Liver (tissue), 8 donors: ENCODE measurements at regions not wholly inside any gene's neighbourhood (a gene's known extent, or its start where the extent isn't known, plus 50 kb on each side); places are given as distances from the start of the nearest gene placed in this dataset.

Experiments used
- DNase-seq: peaks from one replicate; pipeline ENCODE4 v3.0.0-alpha.2; 2017; ENCODE audit warnings: low spot score
- H3K27ac ChIP-seq, 2 donors: one replicate each; pipeline ENCODE4 v1.7.0; 2013; ENCODE audit warnings: inconsistent platforms in 2 of 2, low read length in 2 of 2, control low read depth in 1 of 2, low read depth in 1 of 2, mild to moderate bottlenecking in 1 of 2
- H3K27me3 ChIP-seq, 4 donors: one replicate each; pipeline versions ENCODE4 v1.6.1 to v1.7.0; 2013; ENCODE audit warnings: low read length in 3 of 4, inconsistent platforms in 1 of 4, mild to moderate bottlenecking in 1 of 4, moderate library complexity in 1 of 4; ENCODE audit not compliant: control insufficient read depth in 4 of 4, insufficient read depth in 4 of 4
- H3K36me3 ChIP-seq, 4 donors: one replicate each; pipeline versions ENCODE4 v1.6.1 to v1.7.0; 2013; ENCODE audit warnings: low read length in 3 of 4, mild to moderate bottlenecking in 3 of 4, low read depth in 1 of 4, moderate library complexity in 1 of 4; ENCODE audit not compliant: control insufficient read depth in 4 of 4, insufficient read depth in 3 of 4
- H3K4me1 ChIP-seq, 4 donors: one replicate each; pipeline versions ENCODE4 v1.6.1 to v1.7.0; 2013; ENCODE audit warnings: low read length in 3 of 4, mild to moderate bottlenecking in 3 of 4, moderate library complexity in 1 of 4; ENCODE audit not compliant: control insufficient read depth in 4 of 4, insufficient read depth in 4 of 4
- H3K4me3 ChIP-seq, 3 donors: one replicate each; pipeline versions ENCODE4 v1.6.1 to v1.7.0; 2013; ENCODE audit warnings: low read length in 3 of 3, control low read depth in 1 of 3, low read depth in 1 of 3, mild to moderate bottlenecking in 1 of 3
- H3K9ac ChIP-seq, 2 donors: one replicate each; pipeline ENCODE4 v1.7.0; 2013; ENCODE audit warnings: low read length in 2 of 2, mild to moderate bottlenecking in 2 of 2, moderate library complexity in 2 of 2, control low read depth in 1 of 2, low read depth in 1 of 2
- H3K9me3 ChIP-seq, 4 donors: one replicate each; pipeline versions ENCODE4 v1.6.1 to v1.7.0; 2013; ENCODE audit warnings: low read length in 3 of 4; ENCODE audit not compliant: control insufficient read depth in 4 of 4
- FOXA1 ChIP-seq: IDR thresholded peaks from 2 replicates; pipeline ENCODE4 v1.6.1; 2016; ENCODE audit warnings: antibody characterized with exemption
- FOXA2 ChIP-seq: IDR thresholded peaks from 2 replicates; pipeline ENCODE4 v1.6.1; 2016; ENCODE audit warnings: antibody characterized with exemption
- GABPA ChIP-seq, 2 donors: IDR thresholded peaks in 1 of 2; conservative IDR thresholded peaks in 1 of 2; 2 replicates each; pipeline ENCODE4 v1.6.1; 2016; ENCODE audit warnings: antibody characterized with exemption in 2 of 2, mild to moderate bottlenecking in 1 of 2, moderate library complexity in 1 of 2
- HNF4A ChIP-seq, 2 donors: conservative IDR thresholded peaks; 2 replicates each; pipeline ENCODE4 v1.6.1; 2016; ENCODE audit warnings: antibody characterized with exemption in 2 of 2, mild to moderate bottlenecking in 2 of 2
- JUND ChIP-seq, 2 donors: IDR thresholded peaks; 2 replicates each; pipeline ENCODE4 v1.6.1; 2016; ENCODE audit warnings: antibody characterized with exemption in 2 of 2
- NR2F2 ChIP-seq: IDR thresholded peaks from 2 replicates; pipeline ENCODE4 v1.6.1; 2016; ENCODE audit warnings: antibody characterized with exemption
- RAD21 ChIP-seq, 2 donors: IDR thresholded peaks; 2 replicates each; pipeline ENCODE4 v1.6.1; 2016; ENCODE audit warnings: antibody characterized with exemption in 2 of 2, mild to moderate bottlenecking in 2 of 2
- RXRA ChIP-seq, 2 donors: IDR thresholded peaks; 2 replicates each; pipeline ENCODE4 v1.6.1; 2017 to 2018; ENCODE audit warnings: antibody characterized with exemption in 2 of 2, mild to moderate bottlenecking in 1 of 2
- SP1 ChIP-seq: IDR thresholded peaks from 2 replicates; pipeline ENCODE4 v1.6.1; 2018; ENCODE audit warnings: antibody characterized with exemption, mild to moderate bottlenecking
- TAF1 ChIP-seq: conservative IDR thresholded peaks from 2 replicates; pipeline ENCODE4 v1.6.1; 2016; ENCODE audit warnings: antibody characterized with exemption, mild to moderate bottlenecking
- WGBS: extraction: QIAGEN DNeasy Blood & Tissue Kit; methylation state at CpG from one replicate; pipeline ENCODE4 v1.1.7; 2013; 5-methylcytosine and 5-hydroxymethylcytosine counted together
- TF ChIP-seq, protein P1 (sequence below): fragments of 150-350 bp; IDR thresholded peaks from 2 replicates; pipeline ENCODE4 v1.5.1; 2017; ENCODE audit warnings: improper control_type of control experiment, low read depth, low read length; ENCODE audit not compliant: missing input control
- TF ChIP-seq, protein P2 (sequence below): IDR thresholded peaks from 2 replicates; pipeline ENCODE4 v1.6.1; 2016; ENCODE audit warnings: antibody characterized with exemption
- TF ChIP-seq, protein P3 (sequence below): IDR thresholded peaks from 2 replicates; pipeline ENCODE4 v1.6.1; 2016; ENCODE audit warnings: antibody characterized with exemption, mild to moderate bottlenecking
- TF ChIP-seq, protein P4 (sequence below): IDR thresholded peaks from 2 replicates; pipeline ENCODE4 v1.6.1; 2016; ENCODE audit warnings: antibody characterized with exemption
- donor health status: healthy.
- donor health status: healthy.
- donor health status: healthy.
- donor health status: healthy.
- donor health status: healthy.

DNA sequence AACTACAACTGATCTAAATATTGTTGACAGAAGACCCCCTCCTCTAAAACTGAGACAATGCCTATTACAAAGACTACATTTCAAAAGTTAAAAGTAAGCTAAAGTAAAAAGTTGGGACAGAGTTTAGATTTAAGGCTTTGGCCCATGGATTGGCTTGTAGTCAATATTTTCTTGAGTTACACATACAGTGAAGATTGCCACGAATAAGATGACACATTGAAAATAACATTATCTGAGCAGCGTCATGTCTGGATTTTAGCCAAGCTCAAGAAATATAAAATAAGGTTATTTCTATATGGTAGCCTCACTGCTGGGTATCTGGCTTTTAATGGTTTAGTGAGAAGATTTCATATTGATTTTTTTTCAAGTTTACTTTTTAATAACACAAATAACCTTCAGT lies 266.2 kb upstream of the LDB2 start (continued):
- TF ChIP-seq, protein P1, sequence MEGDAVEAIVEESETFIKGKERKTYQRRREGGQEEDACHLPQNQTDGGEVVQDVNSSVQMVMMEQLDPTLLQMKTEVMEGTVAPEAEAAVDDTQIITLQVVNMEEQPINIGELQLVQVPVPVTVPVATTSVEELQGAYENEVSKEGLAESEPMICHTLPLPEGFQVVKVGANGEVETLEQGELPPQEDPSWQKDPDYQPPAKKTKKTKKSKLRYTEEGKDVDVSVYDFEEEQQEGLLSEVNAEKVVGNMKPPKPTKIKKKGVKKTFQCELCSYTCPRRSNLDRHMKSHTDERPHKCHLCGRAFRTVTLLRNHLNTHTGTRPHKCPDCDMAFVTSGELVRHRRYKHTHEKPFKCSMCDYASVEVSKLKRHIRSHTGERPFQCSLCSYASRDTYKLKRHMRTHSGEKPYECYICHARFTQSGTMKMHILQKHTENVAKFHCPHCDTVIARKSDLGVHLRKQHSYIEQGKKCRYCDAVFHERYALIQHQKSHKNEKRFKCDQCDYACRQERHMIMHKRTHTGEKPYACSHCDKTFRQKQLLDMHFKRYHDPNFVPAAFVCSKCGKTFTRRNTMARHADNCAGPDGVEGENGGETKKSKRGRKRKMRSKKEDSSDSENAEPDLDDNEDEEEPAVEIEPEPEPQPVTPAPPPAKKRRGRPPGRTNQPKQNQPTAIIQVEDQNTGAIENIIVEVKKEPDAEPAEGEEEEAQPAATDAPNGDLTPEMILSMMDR = no peak
- TF ChIP-seq JUND (IDR thresholded peaks at IDR 0.05) (no peak), RXRA (IDR thresholded peaks at IDR 0.05) (no peak)
- TF ChIP-seq, protein P2, sequence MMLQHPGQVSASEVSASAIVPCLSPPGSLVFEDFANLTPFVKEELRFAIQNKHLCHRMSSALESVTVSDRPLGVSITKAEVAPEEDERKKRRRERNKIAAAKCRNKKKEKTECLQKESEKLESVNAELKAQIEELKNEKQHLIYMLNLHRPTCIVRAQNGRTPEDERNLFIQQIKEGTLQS = no peak

DNA sequence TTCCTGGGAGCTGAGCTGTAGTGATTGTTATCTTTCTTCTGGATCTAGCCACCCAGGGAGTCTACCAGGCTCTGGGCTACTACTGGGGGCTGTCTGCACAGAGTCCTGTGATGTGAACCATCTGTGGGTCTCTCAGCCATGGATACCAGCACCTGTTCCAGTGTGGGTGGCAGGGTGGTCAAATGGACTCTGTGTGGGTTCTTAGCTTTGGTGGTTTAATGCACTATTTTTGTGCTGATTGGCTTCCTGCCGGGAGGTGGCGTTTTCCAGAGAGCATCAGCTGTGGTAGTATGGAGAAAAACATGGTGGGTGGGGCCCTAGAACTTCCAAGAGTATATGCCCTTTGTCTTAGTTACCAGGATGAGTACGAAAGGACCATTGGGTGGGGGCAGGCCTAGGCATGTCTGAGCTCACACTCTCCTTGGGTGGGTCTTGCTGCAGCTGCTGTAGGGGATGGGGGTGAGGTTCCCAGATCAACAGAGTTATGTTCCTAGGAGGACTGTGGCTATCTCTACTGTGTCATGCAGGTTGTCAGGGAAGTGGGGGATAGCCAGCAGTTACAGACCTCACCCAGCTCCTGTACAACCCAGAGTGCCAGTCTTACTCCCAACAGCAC lies 264.8 kb upstream of the LDB2 start:
- Histone ChIP-seq H3K9ac (no peak overlapping the region), H3K27ac (no peak overlapping the region), H3K4me3 (no peak overlapping the region), H3K36me3 (no peaks in the 10 kb centered on the region), H3K9me3 (peaks cover 0 to 3% (median 0%) of the 10 kb centered on the region in 4 donors), H3K4me1 (no peaks in the 10 kb centered on the region), H3K27me3 (no peaks in the 10 kb centered on the region)
- WGBS = 86% methylated on average over 3 of the region's 3 CpGs
- DNase-seq = no peak
- TF ChIP-seq, protein P3, sequence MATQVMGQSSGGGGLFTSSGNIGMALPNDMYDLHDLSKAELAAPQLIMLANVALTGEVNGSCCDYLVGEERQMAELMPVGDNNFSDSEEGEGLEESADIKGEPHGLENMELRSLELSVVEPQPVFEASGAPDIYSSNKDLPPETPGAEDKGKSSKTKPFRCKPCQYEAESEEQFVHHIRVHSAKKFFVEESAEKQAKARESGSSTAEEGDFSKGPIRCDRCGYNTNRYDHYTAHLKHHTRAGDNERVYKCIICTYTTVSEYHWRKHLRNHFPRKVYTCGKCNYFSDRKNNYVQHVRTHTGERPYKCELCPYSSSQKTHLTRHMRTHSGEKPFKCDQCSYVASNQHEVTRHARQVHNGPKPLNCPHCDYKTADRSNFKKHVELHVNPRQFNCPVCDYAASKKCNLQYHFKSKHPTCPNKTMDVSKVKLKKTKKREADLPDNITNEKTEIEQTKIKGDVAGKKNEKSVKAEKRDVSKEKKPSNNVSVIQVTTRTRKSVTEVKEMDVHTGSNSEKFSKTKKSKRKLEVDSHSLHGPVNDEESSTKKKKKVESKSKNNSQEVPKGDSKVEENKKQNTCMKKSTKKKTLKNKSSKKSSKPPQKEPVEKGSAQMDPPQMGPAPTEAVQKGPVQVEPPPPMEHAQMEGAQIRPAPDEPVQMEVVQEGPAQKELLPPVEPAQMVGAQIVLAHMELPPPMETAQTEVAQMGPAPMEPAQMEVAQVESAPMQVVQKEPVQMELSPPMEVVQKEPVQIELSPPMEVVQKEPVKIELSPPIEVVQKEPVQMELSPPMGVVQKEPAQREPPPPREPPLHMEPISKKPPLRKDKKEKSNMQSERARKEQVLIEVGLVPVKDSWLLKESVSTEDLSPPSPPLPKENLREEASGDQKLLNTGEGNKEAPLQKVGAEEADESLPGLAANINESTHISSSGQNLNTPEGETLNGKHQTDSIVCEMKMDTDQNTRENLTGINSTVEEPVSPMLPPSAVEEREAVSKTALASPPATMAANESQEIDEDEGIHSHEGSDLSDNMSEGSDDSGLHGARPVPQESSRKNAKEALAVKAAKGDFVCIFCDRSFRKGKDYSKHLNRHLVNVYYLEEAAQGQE = no peak
- TF ChIP-seq FOXA2 (no peak), TAF1 (no peak), FOXA1 (no peak), GABPA (IDR thresholded peaks at IDR 0.05 in 1 of 2, conservative IDR thresholded peaks at IDR 0.05 in 1 of 2) (no peak), NR2F2 (no peak), RXRA (IDR thresholded peaks at IDR 0.05) (no peak), HNF4A (conservative IDR thresholded peaks at IDR 0.05) (no peak), RAD21 (IDR thresholded peaks at IDR 0.05) (no peak), SP1 (no peak)
- TF ChIP-seq, protein P4, sequence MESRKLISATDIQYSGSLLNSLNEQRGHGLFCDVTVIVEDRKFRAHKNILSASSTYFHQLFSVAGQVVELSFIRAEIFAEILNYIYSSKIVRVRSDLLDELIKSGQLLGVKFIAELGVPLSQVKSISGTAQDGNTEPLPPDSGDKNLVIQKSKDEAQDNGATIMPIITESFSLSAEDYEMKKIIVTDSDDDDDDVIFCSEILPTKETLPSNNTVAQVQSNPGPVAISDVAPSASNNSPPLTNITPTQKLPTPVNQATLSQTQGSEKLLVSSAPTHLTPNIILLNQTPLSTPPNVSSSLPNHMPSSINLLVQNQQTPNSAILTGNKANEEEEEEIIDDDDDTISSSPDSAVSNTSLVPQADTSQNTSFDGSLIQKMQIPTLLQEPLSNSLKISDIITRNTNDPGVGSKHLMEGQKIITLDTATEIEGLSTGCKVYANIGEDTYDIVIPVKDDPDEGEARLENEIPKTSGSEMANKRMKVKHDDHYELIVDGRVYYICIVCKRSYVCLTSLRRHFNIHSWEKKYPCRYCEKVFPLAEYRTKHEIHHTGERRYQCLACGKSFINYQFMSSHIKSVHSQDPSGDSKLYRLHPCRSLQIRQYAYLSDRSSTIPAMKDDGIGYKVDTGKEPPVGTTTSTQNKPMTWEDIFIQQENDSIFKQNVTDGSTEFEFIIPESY = no peak
